A172 (cell line): ENCODE measurements at regions not wholly inside any gene's neighbourhood (a gene's known extent, or its start where the extent isn't known, plus 50 kb on each side); places are given as distances from the start of the nearest gene placed in this dataset.

Experiments
- DNase-seq: peaks from one replicate; pipeline ENCODE4 v3.0.0-alpha.2; 2015; ENCODE audit warnings: low spot score

- no peak for DNase-seq
These were observed 339.5 kb downstream of the DHX15 start for GRCh38 chr4:24244663-24245490.

DNA sequence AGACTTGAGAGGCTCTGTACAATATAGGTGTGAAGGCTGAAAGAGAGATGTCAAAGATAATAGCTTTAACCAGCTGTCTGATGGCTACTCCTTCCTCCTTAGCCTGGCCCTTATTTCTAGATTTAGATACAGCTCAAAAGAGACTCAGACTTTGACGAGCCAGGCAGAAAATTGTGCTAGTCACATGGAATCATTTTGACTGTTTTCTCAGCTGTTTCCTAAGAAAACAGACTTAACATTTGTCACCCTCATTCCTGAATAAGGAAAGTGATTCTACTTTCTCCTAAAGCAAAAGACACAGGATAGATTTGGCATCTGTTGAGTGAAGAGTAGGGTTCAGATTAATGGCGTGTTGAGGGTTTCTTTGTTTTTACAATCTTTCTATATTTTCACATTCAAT, 340.7 kb downstream of the DHX15 start:
- no peak for DNase-seq

DNA sequence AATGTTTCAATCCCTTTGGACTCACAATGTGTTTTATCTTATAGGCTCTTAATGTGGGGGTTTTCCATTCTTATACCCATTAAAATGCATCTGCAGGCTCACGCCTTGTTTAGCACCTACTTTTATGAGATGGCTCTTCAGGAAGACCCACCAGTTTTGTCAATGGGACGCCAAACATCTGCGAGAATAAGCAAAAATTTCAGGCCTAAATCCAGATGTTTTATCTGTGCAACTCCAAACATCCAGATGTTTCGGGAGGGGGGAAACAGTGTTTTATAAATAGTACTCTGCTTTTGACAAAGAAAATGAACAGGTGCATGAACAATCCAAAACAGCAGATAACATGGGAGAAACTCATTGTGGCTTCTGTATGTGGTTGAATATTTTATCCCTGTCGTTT, 342.8 kb downstream of the DHX15 start:
- no peak for DNase-seq

DNA sequence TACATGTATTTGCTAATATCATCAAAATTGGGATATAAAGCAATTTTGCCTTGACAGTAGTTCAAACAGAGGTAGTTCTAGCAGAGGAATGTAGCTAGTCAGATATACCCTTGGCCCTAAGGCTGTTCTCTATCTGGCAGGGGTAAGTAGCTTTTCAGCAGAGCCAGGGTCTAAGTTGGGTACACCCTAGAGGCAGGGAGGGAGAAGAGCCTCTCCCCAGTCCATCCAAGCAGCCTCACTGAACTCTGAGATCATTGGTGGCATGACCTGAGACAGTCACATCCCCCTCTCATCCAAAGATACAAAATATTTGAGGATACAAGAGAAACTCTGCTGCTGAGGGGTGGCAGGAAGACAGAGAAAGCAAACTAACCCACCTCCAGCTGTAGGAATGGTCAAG, 343.7 kb downstream of the DHX15 start:
- DNase-seq = no peak

GRCh38 chr4:24237709-24238108, 346.6 kb downstream of the DHX15 start:
- DNase-seq = no peak

GRCh38 chr4:24236532-24236931, 346.7 kb upstream of the PPARGC1A start:
- no peak for DNase-seq

DNA sequence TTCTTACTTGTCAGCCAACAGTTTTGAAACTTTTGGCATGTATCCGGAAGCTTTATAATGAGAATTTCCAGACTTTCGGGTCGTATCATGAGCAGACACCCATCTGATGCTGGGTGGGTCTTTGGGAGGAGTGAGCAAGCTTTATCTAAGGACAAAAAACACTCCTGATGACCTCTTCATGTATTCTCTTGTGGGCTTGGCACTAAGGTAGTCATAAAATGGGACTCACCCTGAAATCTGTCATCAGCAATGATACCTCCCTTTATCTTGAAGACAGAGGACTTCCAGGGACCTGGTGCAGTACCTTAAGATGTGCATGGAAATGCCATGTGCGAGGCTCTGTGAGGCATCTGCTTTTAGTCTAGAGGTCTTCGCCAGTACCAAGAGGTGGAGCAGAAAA, 346.3 kb upstream of the PPARGC1A start:
- DNase-seq = no peak

DNA sequence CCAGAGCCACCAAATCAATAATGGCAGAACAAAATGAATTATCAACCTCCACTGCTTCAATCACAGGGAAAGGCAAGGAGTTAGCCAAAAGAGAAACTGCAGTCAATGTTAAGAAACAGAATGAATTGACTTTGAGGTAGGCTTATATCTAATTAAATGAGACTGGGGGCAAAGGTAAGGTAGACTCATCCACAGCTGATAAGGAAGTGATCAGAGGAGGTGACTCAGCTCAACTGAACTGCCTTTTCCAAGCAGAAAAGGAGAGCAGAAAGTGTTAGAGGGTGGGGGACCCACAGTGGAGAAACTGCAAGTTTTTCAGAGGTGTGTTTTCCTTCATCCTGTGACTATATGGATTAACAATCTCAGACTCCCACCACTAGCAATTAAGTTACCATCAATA, 345.8 kb upstream of the PPARGC1A start:
- DNase-seq = peak; percentile 8

DNA sequence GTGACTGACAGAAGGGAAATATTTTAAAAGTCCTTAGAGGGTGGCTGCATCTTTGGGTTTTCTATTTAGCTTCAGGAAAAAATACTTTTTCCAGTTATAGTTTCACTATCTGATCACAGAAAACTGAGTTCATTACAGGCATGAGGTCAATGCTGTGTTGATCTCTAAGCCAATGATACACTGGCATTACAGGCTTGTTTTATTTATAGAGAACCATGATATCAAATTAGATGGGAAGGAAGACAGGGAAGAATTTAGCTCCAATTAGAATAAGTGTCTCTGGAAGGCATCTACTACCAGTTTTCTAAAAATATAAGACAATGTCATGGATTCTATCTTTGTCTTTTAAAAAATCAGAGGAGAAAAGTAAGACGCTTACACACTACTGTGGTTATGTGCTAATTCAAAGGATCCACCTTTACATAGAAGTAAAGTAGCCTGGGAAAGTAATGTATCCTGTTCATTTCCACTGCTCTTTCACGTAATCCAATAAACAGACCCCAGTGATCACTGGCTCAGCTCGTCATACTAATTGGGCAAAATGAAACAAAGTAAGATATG, 344.5 kb upstream of the PPARGC1A start:
- no peak for DNase-seq

- DNase-seq = no peak
These were observed 341.1 kb upstream of the PPARGC1A start for GRCh38 chr4:24230955-24231354.

GRCh38 chr4:24229978-24230377, 340.1 kb upstream of the PPARGC1A start:
- DNase-seq = no peak

- no peak for DNase-seq
These were observed 338.8 kb upstream of the PPARGC1A start for GRCh38 chr4:24228692-24229091.

DNA sequence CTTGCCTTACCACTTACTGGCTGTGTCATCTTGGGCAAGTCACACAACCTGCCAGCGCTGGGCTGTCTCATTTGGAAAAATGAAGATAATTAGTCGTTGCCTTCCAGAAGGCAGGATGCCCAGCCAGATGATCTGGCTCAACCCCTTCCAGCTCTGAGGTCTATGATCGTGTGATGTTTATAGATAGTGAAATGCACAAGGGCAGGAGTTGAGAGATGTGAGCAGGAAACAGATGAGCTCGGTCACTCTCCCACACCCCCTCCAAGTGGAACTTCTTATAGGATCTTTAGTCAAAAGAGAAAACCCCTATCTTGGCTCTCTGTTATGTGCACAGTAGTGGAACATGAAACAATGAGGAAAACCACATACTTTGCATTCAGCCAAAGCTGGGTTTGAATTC, 336.8 kb upstream of the PPARGC1A start:
- DNase-seq = no peak

- DNase-seq = peak; percentile 4
These were observed 336.2 kb upstream of the PPARGC1A start for GRCh38 chr4:24226023-24226422.

GRCh38 chr4:24224446-24224845, 334.6 kb upstream of the PPARGC1A start:
- DNase-seq = no peak

- DNase-seq = no peak
These were observed 329.4 kb upstream of the PPARGC1A start for GRCh38 chr4:24219209-24219608.

DNA sequence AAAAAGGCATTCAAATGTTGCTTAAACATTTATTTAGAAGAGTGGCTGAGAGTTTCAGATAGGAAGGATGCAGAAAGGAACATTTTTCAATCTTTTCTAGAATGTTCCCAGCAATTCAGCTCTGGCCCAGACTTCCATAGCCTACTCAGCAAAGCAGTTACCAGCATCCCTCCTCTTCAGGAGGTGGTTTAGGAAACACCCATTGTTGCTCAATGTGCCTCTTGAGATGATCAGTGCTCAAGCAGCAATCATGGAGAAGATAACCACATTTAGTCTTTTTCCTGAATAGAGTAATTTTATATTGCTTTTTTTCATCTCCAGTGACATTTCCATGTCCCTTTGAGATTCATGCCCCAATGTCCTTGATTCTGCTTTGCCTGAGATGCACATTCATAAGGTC, 328.7 kb upstream of the PPARGC1A start:
- no peak for DNase-seq

GRCh38 chr4:24214796-24215195, 324.9 kb upstream of the PPARGC1A start:
- DNase-seq = no peak

DNA sequence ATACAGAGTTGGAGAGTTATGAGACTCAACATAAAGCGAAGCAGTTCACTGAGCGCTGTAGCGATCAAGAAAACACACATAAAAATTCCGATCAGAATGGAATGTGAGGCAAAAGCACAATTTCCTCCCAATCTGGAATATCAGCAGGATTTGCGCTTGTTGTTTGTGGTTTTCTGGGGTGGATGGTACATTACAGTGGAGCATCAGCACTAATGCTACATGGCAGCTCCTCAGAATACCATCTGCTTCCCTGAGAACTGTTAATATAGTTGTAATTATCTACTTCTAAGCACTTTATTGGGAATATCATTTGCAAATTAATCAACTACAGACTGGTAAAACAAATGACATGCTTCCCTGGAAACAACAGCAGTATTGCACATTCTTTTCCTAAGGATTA, 324.1 kb upstream of the PPARGC1A start:
- no peak for DNase-seq

DNA sequence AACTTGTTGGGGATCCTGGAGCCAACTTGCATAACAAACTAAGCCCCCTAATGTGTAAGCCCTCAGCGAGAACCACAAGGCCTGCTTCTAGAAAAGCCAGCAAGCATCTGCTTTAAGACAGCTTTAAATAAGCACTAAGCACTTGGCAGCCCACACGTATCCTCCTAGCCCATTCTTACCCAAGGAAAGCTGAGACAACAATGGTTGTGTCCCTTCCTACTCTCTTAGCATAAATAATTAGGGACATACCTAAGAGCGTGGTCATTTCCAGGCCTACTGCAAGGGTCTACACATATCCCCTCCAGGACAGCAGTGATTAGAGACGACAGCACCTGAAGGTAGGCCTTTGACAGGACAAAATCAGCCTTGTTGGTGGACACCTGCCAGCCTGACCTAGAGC, 322.8 kb upstream of the PPARGC1A start:
- DNase-seq = no peak

- DNase-seq = peak; percentile 14
These were observed 322.0 kb upstream of the PPARGC1A start for GRCh38 chr4:24211856-24212255.

DNA sequence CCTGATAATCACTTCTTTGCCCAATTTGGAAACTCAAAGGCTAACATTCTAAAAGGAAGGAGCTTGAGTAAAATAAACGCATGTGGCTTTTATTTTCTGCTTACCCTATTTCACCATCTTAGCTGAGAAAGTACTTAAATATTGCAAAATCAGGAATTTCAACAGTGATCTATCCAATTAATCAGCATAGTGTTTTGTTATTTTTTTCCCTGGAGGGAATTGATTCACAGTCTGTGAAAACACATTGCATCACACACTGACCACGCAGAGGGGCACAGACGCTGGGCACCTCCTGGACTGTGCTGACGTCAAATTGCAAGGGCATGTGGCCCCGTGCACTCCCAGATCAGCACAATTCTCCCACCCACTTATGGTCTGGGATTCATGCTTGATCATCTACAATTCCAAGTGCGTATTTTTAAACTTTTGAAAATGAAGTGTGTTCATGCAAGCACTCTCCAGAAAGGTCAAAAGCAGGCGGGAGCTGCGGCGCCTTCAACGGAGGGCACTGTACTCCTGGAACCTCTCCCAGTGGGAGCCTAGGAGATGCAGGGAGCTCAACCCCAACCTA, 320.6 kb upstream of the PPARGC1A start:
- DNase-seq = no peak

GRCh38 chr4:24209906-24210305, 320.1 kb upstream of the PPARGC1A start:
- DNase-seq = no peak
